ENCODE measurements at regions not wholly inside any gene's neighbourhood (a gene's known extent, or its start where the extent isn't known, plus 50 kb on each side); places are given as distances from the start of the nearest gene placed in this dataset.

- no peak for DNase-seq (ENCODE audit: low spot score)
Observed at GRCh38 chr10:30793093-30793492, 163.5 kb upstream of the LYZL2 start.

- DNase-seq (ENCODE audit: low spot score), result no peak
Observed at GRCh38 chr10:30792025-30792424, 162.5 kb upstream of the LYZL2 start.

GRCh38 chr10:30791197-30791611, 161.7 kb upstream of the LYZL2 start:
- no peak for DNase-seq (ENCODE audit: low spot score)

GRCh38 chr10:30789806-30790205, 160.3 kb upstream of the LYZL2 start:
- DNase-seq (ENCODE audit: low spot score), result no peak

GRCh38 chr10:30788307-30788706, 158.8 kb upstream of the LYZL2 start:
- DNase-seq (ENCODE audit: low spot score), result no peak

GRCh38 chr10:30786906-30787305, 157.4 kb upstream of the LYZL2 start:
- no peak for DNase-seq (ENCODE audit: low spot score)

GRCh38 chr10:30786131-30786530, 156.6 kb upstream of the LYZL2 start:
- no peak for DNase-seq (ENCODE audit: low spot score)

GRCh38 chr10:30784897-30785605, 155.5 kb upstream of the LYZL2 start:
- DNase-seq (ENCODE audit: low spot score), result no peak

- no peak for DNase-seq (ENCODE audit: low spot score)
Observed at GRCh38 chr10:30784524-30784896, 155.0 kb upstream of the LYZL2 start.

GRCh38 chr10:30783939-30784501, 154.5 kb upstream of the LYZL2 start:
- peak; percentile 88 for DNase-seq (ENCODE audit: low spot score)

GRCh38 chr10:30782537-30783461, 153.2 kb upstream of the LYZL2 start:
- DNase-seq (ENCODE audit: low spot score), result no peak

- no peak for DNase-seq (ENCODE audit: low spot score)
Observed at GRCh38 chr10:30782157-30782536, 152.6 kb upstream of the LYZL2 start.

- no peak for DNase-seq (ENCODE audit: low spot score)
Observed at GRCh38 chr10:30781670-30782121, 152.1 kb upstream of the LYZL2 start.

- no peak for DNase-seq (ENCODE audit: low spot score)
Observed at GRCh38 chr10:30778769-30779168, 149.2 kb upstream of the LYZL2 start.

- no peak for DNase-seq (ENCODE audit: low spot score)
Observed at GRCh38 chr10:30775779-30776591, 146.4 kb upstream of the LYZL2 start.

- no peak for DNase-seq (ENCODE audit: low spot score)
Observed at GRCh38 chr10:30774261-30774660, 144.7 kb upstream of the LYZL2 start.

- DNase-seq (ENCODE audit: low spot score), result no peak
Observed at GRCh38 chr10:30773501-30773900, 143.9 kb upstream of the LYZL2 start.

GRCh38 chr10:30770816-30771215, 141.3 kb upstream of the LYZL2 start:
- DNase-seq (ENCODE audit: low spot score), result no peak

- no peak for DNase-seq (ENCODE audit: low spot score)
Observed at GRCh38 chr10:30770229-30770628, 140.7 kb upstream of the LYZL2 start.

- DNase-seq (ENCODE audit: low spot score), result no peak
Observed at GRCh38 chr10:30769361-30769760, 139.8 kb upstream of the LYZL2 start.

GRCh38 chr10:30765616-30766015, 136.1 kb upstream of the LYZL2 start:
- no peak for DNase-seq (ENCODE audit: low spot score)

- DNase-seq (ENCODE audit: low spot score), result no peak
Observed at GRCh38 chr10:30765022-30765615, 135.6 kb upstream of the LYZL2 start.

Data from activated CD4-positive, alpha-beta T cell treated with anti-CD3 and anti-CD28 coated beads, Interleukin-2, Interleukin-4, amounts not matched to agents 100 ng/mL and 50 ng/mL, durations not matched to agents 16 hours and 8 hours (primary cell).